Smooth muscle cell (in vitro differentiated cells): ENCODE measurements at regions not wholly inside any gene's neighbourhood (a gene's known extent, or its start where the extent isn't known, plus 50 kb on each side); places are given as distances from the start of the nearest gene placed in this dataset.

Source experiments
- DNase-seq: peaks from one replicate; lab custom pipeline; 2025; ENCODE audit not compliant: unreplicated experiment; lab: John Stamatoyannopoulos, UW
- H2AFZ ChIP-seq: fragments of 200-600 bp; sonication (generic); 2 replicates; pipeline ENCODE4 v1.6.0; 2016; ENCODE audit warnings: antibody characterized with exemption, low read depth, mild to moderate bottlenecking
- H3F3A ChIP-seq: fragments of 200-600 bp; sonication (generic); 2 replicates; pipeline ENCODE4 v1.6.0; 2017; ENCODE audit warnings: antibody characterized with exemption, low read depth
- H3K27ac ChIP-seq: fragments of 200-600 bp; sonication (generic); 2 replicates; pipeline ENCODE4 v1.5.1; 2016; ENCODE audit warnings: low read depth, mild to moderate bottlenecking
- H3K27me3 ChIP-seq: fragments of 200-600 bp; sonication (generic); 2 replicates; pipeline ENCODE4 v1.6.1; 2016; ENCODE audit warnings: low read depth, mild to moderate bottlenecking
- H3K36me3 ChIP-seq: fragments of 200-600 bp; sonication (generic); 2 replicates; pipeline ENCODE4 v1.5.1; 2016; ENCODE audit warnings: low read depth
- H3K4me1 ChIP-seq: fragments of 200-600 bp; sonication (generic); 2 replicates; pipeline ENCODE4 v1.5.1; 2016; ENCODE audit warnings: low read depth
- H3K4me2 ChIP-seq: fragments of 200-600 bp; sonication (generic); 2 replicates; pipeline ENCODE4 v1.6.0; 2016; ENCODE audit warnings: mild to moderate bottlenecking
- H3K4me3 ChIP-seq: fragments of 200-600 bp; sonication (generic); 2 replicates; pipeline ENCODE4 v1.5.1; 2016; ENCODE audit warnings: mild to moderate bottlenecking
- H3K79me2 ChIP-seq: fragments of 200-600 bp; sonication (generic); 2 replicates; pipeline ENCODE4 v1.6.0; 2016; ENCODE audit warnings: low read depth, mild to moderate bottlenecking
- H3K9ac ChIP-seq: fragments of 200-600 bp; sonication (generic); 2 replicates; pipeline ENCODE4 v1.6.0; 2016; ENCODE audit warnings: low read depth
- H3K9me3 ChIP-seq: fragments of 200-600 bp; sonication (generic); replicated peaks from 2 replicates; pipeline ENCODE4 v1.5.1; 2016; ENCODE audit warnings: low read depth
- H4K20me1 ChIP-seq: fragments of 200-600 bp; sonication (generic); 2 replicates; pipeline ENCODE4 v1.6.0; 2016; ENCODE audit warnings: low read depth
- CTCF ChIP-seq: fragments of 200-600 bp; sonication (generic); IDR thresholded peaks from 2 replicates; pipeline ENCODE4 v1.5.1; 2017; ENCODE audit warnings: borderline replicate concordance, mild to moderate bottlenecking, antibody characterized with exemption; ENCODE audit not compliant: insufficient read depth, poor library complexity, severe bottlenecking
- WGBS: methylation state at CpG from one replicate; pipeline ENCODE4 v1.1.7; 2016; ENCODE audit warnings: low lambda C conversion rate; 5-methylcytosine and 5-hydroxymethylcytosine counted together

DNA sequence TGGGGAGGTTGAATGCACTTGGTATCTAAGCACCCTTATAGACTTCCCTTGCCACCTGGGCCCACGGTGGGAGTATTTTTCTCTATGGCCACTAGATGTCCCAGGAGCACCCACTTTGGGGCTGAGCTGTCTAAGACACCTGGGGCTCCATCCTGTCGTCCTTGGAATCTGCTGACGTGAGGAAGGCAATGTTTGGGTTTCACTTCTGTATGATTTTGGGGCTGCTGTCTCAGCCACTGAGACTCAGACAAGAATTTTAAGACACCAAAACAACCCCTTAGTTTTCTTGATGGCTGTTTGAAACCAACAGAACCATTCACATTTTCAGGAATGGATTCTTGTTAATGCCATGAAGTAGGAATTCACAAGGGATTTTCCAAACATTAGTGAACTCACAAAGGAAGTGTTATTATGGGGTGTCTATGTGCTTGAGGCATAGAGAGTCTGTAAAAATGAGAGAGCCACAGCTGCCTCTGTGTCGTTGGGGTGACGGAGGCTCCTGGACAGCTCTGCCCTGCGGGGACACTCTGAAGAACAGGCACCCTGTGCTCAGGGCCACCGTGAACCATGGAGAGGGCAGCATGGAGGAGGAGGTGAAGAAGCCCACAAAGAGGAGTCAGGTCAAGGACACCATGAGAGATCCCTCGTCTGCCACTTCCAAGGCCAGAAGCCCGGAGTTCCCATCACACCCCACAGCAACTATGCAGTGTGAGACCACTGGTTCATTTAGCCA lies 106.8 kb upstream of the SPATA13 start:
- WGBS = 60% methylated on average over 9 of the region's 9 CpGs
- no peaks in the 10 kb centered on the region for H3K36me3 ChIP-seq
- no peaks in the 10 kb centered on the region for H3K79me2 ChIP-seq
- no peak overlapping the region for H2AFZ ChIP-seq
- H3K9me3 ChIP-seq = no peaks in the 10 kb centered on the region
- H3K4me3 ChIP-seq = no peak overlapping the region
- no peaks in the 10 kb centered on the region for H3F3A ChIP-seq
- no peaks in the 10 kb centered on the region for H4K20me1 ChIP-seq
- H3K27ac ChIP-seq = no peak overlapping the region
- H3K27me3 ChIP-seq = no peaks in the 10 kb centered on the region
- H3K4me2 ChIP-seq = no peak overlapping the region
- H3K4me1 ChIP-seq = no peaks in the 10 kb centered on the region
- TF ChIP-seq CTCF = peak; percentile 66
- DNase-seq = no peak
- H3K9ac ChIP-seq = no peak overlapping the region

- Histone ChIP-seq H3K4me3 (no peak overlapping the region), H3K27me3 (no peaks in the 10 kb centered on the region), H3K4me2 (no peak overlapping the region), H3F3A (no peaks in the 10 kb centered on the region), H3K27ac (no peak overlapping the region), H2AFZ (no peak overlapping the region), H3K36me3 (no peaks in the 10 kb centered on the region), H3K9ac (no peak overlapping the region), H3K9me3 (no peaks in the 10 kb centered on the region), H4K20me1 (no peaks in the 10 kb centered on the region), H3K4me1 (peaks cover 9% of the 10 kb centered on the region), H3K79me2 (no peaks in the 10 kb centered on the region)
- TF ChIP-seq CTCF = no peak
- WGBS = 83% methylated on average over 8 of the region's 8 CpGs
- DNase-seq = no peak
Observed at GRCh38 chr13:24056616-24057137, 103.8 kb upstream of the SPATA13 start.

DNA sequence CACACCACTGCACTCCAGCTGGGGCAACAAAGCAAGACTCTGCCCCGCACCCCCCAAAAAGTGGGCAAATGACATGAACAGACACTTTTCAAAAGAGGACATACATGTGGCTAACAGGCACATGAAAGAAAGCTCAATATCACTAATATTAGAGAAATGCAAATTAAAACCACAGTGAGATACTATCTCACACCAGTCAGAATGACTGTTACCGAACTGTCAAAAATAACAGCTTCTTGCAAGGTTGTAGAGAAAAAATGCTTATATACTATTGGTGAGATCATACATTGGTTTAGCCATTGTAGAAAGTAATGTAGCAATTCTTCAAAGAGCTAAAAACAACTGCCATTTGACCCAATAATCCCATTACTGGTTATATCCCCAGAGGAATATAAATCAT lies 99.5 kb upstream of the SPATA13 start:
- H3K27me3 ChIP-seq = no peaks in the 10 kb centered on the region
- no peaks in the 10 kb centered on the region for H3K9me3 ChIP-seq
- H3K4me1 ChIP-seq = peaks cover 9% of the 10 kb centered on the region
- H3K27ac ChIP-seq = no peak overlapping the region
- no peaks in the 10 kb centered on the region for H3F3A ChIP-seq
- no peak overlapping the region for H2AFZ ChIP-seq
- H4K20me1 ChIP-seq = no peaks in the 10 kb centered on the region
- no peaks in the 10 kb centered on the region for H3K79me2 ChIP-seq
- DNase-seq = no peak
- TF ChIP-seq CTCF = no peak
- H3K9ac ChIP-seq = no peak overlapping the region
- H3K4me2 ChIP-seq = no peak overlapping the region
- H3K36me3 ChIP-seq = no peaks in the 10 kb centered on the region
- no peak overlapping the region for H3K4me3 ChIP-seq
- 74% methylated on average over 2 of the region's 2 CpGs for WGBS

- no peak overlapping the region for H2AFZ ChIP-seq
- TF ChIP-seq CTCF = no peak
- H3K4me3 ChIP-seq = no peak overlapping the region
Observed at GRCh38 chr13:24063281-24063877, 97.1 kb upstream of the SPATA13 start.

More at GRCh38 chr13:24063281-24063877, 97.1 kb upstream of the SPATA13 start:
- no peak overlapping the region for H3K9ac ChIP-seq
- H3F3A ChIP-seq = no peaks in the 10 kb centered on the region
- no peaks in the 10 kb centered on the region for H3K79me2 ChIP-seq
- H3K27ac ChIP-seq = no peak overlapping the region
- H3K4me2 ChIP-seq = no peak overlapping the region
- no peaks in the 10 kb centered on the region for H4K20me1 ChIP-seq
- H3K27me3 ChIP-seq = no peaks in the 10 kb centered on the region
- no peak for DNase-seq
- peaks cover 12% of the 10 kb centered on the region for H3K4me1 ChIP-seq
- no peaks in the 10 kb centered on the region for H3K36me3 ChIP-seq
- no peaks in the 10 kb centered on the region for H3K9me3 ChIP-seq
- 82% methylated on average over 8 of the region's 8 CpGs for WGBS
